ENCODE measurements at regions not wholly inside any gene's neighbourhood (a gene's known extent, or its start where the extent isn't known, plus 50 kb on each side); places are given as distances from the start of the nearest gene placed in this dataset.

GRCh38 chr11:19436932-19437331 is 196.2 kb upstream of the E2F8 start:
- peaks cover 0 to 5% of the 10 kb centered on the region in 2 donors for H3K9me3 ChIP-seq (ENCODE audit: control insufficient read depth in 2 of 2, low read length in 2 of 2)
- no peak overlapping the region for H3K27ac ChIP-seq (ENCODE audit: low read length)
- H3K4me3 ChIP-seq (ENCODE audit: low read length in 2 of 2) = no peak overlapping the region

DNA sequence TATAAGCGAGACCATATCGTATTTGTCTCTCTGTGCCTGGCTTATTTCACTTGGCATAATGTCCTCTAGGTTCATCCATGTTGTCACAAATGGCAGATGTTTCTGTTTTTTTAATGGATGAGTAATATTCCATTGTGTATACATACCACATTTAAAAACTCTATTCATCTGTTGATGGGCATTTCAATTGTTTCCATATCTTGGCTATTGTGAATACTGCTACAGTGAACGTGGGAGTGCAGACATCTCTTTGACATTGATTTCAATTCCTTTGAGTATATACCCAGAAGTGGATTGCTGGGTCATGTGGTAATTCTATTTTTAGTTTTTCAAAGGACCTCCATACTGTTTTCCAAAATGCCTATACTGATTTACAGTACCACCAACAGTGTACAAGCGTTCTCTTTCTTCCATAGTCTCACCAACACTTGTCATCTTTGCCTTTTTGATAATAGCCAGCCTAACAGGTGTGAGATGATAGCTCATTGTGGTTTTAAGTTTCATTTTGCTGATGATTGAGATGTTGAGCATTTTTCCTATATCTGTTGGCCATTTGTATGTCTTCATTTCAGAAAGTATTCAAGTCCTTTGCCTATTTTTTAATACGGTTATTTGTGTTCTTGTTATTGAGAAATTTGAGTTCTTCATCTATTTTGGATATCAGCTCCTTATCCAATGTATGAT is 194.7 kb upstream of the E2F8 start:
- no peak overlapping the region for H3K9ac ChIP-seq (ENCODE audit: low read length in 2 of 2)
- no peaks in the 10 kb centered on the region for H3K4me1 ChIP-seq (ENCODE audit: control insufficient read depth, insufficient read depth, low read length)
- H3K36me3 ChIP-seq (ENCODE audit: control insufficient read depth in 2 of 2, insufficient read depth in 2 of 2, low read length in 2 of 2) = no peaks in the 10 kb centered on the region
- H3K27ac ChIP-seq (ENCODE audit: low read length) = no peak overlapping the region
- H3K9me3 ChIP-seq (ENCODE audit: control insufficient read depth in 2 of 2, low read length in 2 of 2) = peaks cover 0 to 5% of the 10 kb centered on the region in 2 donors
- H3K4me3 ChIP-seq (ENCODE audit: low read length in 2 of 2) = no peak overlapping the region
- peaks cover 0 to 3% of the 10 kb centered on the region in 2 donors for H3K27me3 ChIP-seq (ENCODE audit: control insufficient read depth in 1 of 2, insufficient read depth in 2 of 2, low read length in 2 of 2)

More at GRCh38 chr11:19436932-19437331, 196.2 kb upstream of the E2F8 start:
- no peaks in the 10 kb centered on the region for H3K4me1 ChIP-seq (ENCODE audit: control insufficient read depth, insufficient read depth, low read length)
- no peak overlapping the region for H3K9ac ChIP-seq (ENCODE audit: low read length in 2 of 2)
- no peaks in the 10 kb centered on the region for H3K36me3 ChIP-seq (ENCODE audit: control insufficient read depth in 2 of 2, insufficient read depth in 2 of 2, low read length in 2 of 2)
- peaks cover 0 to 3% of the 10 kb centered on the region in 2 donors for H3K27me3 ChIP-seq (ENCODE audit: control insufficient read depth in 1 of 2, insufficient read depth in 2 of 2, low read length in 2 of 2)

DNA sequence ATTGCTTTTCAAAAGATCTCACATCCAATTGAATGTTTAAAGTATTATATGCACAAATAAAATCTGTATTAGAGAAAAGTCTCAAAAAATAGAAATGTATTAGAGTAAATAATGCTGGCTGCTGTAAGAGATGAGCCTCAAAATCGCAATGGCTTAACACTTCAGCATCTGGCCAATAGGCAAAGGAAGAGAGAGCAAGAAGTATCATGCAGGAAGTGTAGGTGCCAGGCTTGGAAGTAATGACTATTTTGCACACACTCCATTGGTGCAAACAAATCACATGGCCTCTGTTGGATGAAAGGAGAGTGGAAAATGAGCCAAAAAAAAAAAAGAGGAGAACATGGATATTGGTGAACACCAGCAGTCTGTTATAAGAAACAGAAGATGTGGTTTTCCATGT is 193.0 kb upstream of the E2F8 start:
- no peaks in the 10 kb centered on the region for H3K36me3 ChIP-seq (ENCODE audit: control insufficient read depth in 2 of 2, insufficient read depth in 2 of 2, low read length in 2 of 2)
- no peak overlapping the region for H3K27ac ChIP-seq (ENCODE audit: low read length)
- H3K4me1 ChIP-seq (ENCODE audit: control insufficient read depth, insufficient read depth, low read length) = no peaks in the 10 kb centered on the region
- H3K9ac ChIP-seq (ENCODE audit: low read length in 2 of 2) = no peak overlapping the region
- H3K9me3 ChIP-seq (ENCODE audit: control insufficient read depth in 2 of 2, low read length in 2 of 2) = peaks cover 0 to 5% of the 10 kb centered on the region in 2 donors
- no peak overlapping the region for H3K4me3 ChIP-seq (ENCODE audit: low read length in 2 of 2)
- H3K27me3 ChIP-seq (ENCODE audit: control insufficient read depth in 1 of 2, insufficient read depth in 2 of 2, low read length in 2 of 2) = peaks cover 0 to 3% of the 10 kb centered on the region in 2 donors

DNA sequence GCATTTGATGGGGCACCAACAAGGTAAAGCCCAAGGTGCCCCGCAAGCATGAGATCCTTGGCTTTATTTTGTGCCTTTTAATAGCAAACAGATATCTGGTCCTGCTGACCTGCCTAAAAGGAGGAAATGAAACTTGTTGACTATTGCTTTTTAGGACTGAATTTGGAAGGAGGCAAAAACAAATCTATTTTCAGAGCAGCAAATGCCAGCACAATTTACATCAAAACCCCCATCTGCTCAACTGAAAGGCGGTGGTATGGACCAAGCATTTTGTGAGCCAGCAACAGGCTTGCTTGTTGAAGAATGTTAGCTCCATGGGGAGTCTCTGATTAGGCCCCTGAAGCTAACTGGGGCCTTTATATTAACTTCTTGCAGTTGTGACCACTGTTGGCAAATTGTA is 192.6 kb upstream of the E2F8 start:
- Histone ChIP-seq H3K27me3 (ENCODE audit: control insufficient read depth in 1 of 2, insufficient read depth in 2 of 2, low read length in 2 of 2) (peaks cover 0 to 3% of the 10 kb centered on the region in 2 donors), H3K9me3 (ENCODE audit: control insufficient read depth in 2 of 2, low read length in 2 of 2) (peaks cover 0 to 5% of the 10 kb centered on the region in 2 donors), H3K4me3 (ENCODE audit: low read length in 2 of 2) (no peak overlapping the region), H3K4me1 (ENCODE audit: control insufficient read depth, insufficient read depth, low read length) (no peaks in the 10 kb centered on the region), H3K36me3 (ENCODE audit: control insufficient read depth in 2 of 2, insufficient read depth in 2 of 2, low read length in 2 of 2) (no peaks in the 10 kb centered on the region), H3K9ac (ENCODE audit: low read length in 2 of 2) (no peak overlapping the region), H3K27ac (ENCODE audit: low read length) (no peak overlapping the region)

- no peak overlapping the region for H3K4me3 ChIP-seq (ENCODE audit: low read length in 2 of 2)
- H3K27me3 ChIP-seq (ENCODE audit: control insufficient read depth in 1 of 2, insufficient read depth in 2 of 2, low read length in 2 of 2) = peaks cover 0 to 3% of the 10 kb centered on the region in 2 donors
- H3K9me3 ChIP-seq (ENCODE audit: control insufficient read depth in 2 of 2, low read length in 2 of 2) = no peaks in the 10 kb centered on the region
- no peaks in the 10 kb centered on the region for H3K36me3 ChIP-seq (ENCODE audit: control insufficient read depth in 2 of 2, insufficient read depth in 2 of 2, low read length in 2 of 2)
- no peak overlapping the region for H3K27ac ChIP-seq (ENCODE audit: low read length)
- no peak overlapping the region for H3K9ac ChIP-seq (ENCODE audit: low read length in 2 of 2)
- no peaks in the 10 kb centered on the region for H3K4me1 ChIP-seq (ENCODE audit: control insufficient read depth, insufficient read depth, low read length)
Observed at GRCh38 chr11:19432370-19433061, 191.8 kb upstream of the E2F8 start.

DNA sequence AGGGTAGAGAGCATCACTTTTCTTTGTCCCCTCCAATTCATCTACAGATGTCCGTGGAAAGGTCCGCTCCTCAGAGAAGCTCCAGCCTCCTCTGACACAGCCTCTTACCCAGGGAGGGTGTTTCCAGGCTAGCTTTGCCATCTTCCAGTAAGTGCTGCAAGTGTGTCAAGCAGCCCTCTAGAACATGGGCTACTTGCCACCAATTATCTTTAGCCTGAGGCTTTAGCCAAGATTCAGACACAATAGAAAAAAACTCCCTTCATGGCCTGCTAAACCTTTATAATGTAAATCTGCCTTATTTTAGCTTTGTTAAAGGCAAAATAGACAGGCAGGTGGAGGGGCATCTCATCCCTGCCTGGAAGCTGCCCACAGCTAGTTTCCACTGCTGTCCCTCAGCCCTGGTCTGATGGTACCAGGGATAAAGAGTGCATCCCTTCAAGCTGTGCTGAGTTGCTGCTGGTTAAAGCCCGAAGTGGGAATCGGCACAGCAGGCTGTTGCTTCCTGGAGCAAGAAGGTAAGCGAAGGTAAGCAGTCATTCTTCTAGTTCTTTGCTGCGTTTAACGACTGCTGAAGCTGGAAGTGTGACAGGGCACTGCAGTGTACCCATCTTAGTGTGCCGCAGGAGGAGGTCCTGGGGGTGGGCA is 190.1 kb upstream of the E2F8 start:
- Histone ChIP-seq H3K9me3 (ENCODE audit: control insufficient read depth in 2 of 2, low read length in 2 of 2) (no peaks in the 10 kb centered on the region), H3K27me3 (ENCODE audit: control insufficient read depth in 1 of 2, insufficient read depth in 2 of 2, low read length in 2 of 2) (peaks cover 0 to 3% of the 10 kb centered on the region in 2 donors), H3K4me3 (ENCODE audit: low read length in 2 of 2) (no peak overlapping the region), H3K9ac (ENCODE audit: low read length in 2 of 2) (no peak overlapping the region), H3K36me3 (ENCODE audit: control insufficient read depth in 2 of 2, insufficient read depth in 2 of 2, low read length in 2 of 2) (no peaks in the 10 kb centered on the region), H3K27ac (ENCODE audit: low read length) (no peak overlapping the region), H3K4me1 (ENCODE audit: control insufficient read depth, insufficient read depth, low read length) (no peaks in the 10 kb centered on the region)

GRCh38 chr11:19430346-19430745 is 189.6 kb upstream of the E2F8 start:
- Histone ChIP-seq H3K27me3 (ENCODE audit: control insufficient read depth in 1 of 2, insufficient read depth in 2 of 2, low read length in 2 of 2) (peaks cover 0 to 3% of the 10 kb centered on the region in 2 donors), H3K9me3 (ENCODE audit: control insufficient read depth in 2 of 2, low read length in 2 of 2) (no peaks in the 10 kb centered on the region), H3K4me3 (ENCODE audit: low read length in 2 of 2) (no peak overlapping the region), H3K4me1 (ENCODE audit: control insufficient read depth, insufficient read depth, low read length) (no peaks in the 10 kb centered on the region), H3K9ac (ENCODE audit: low read length in 2 of 2) (no peak overlapping the region), H3K27ac (ENCODE audit: low read length) (no peak overlapping the region), H3K36me3 (ENCODE audit: control insufficient read depth in 2 of 2, insufficient read depth in 2 of 2, low read length in 2 of 2) (no peaks in the 10 kb centered on the region)

- H3K36me3 ChIP-seq (ENCODE audit: control insufficient read depth in 2 of 2, insufficient read depth in 2 of 2, low read length in 2 of 2) = no peaks in the 10 kb centered on the region
- peaks cover 0 to 3% of the 10 kb centered on the region in 2 donors for H3K27me3 ChIP-seq (ENCODE audit: control insufficient read depth in 1 of 2, insufficient read depth in 2 of 2, low read length in 2 of 2)
- H3K27ac ChIP-seq (ENCODE audit: low read length) = no peak overlapping the region
- no peak overlapping the region for H3K4me3 ChIP-seq (ENCODE audit: low read length in 2 of 2)
- no peak overlapping the region for H3K9ac ChIP-seq (ENCODE audit: low read length in 2 of 2)
- H3K9me3 ChIP-seq (ENCODE audit: control insufficient read depth in 2 of 2, low read length in 2 of 2) = no peaks in the 10 kb centered on the region
- H3K4me1 ChIP-seq (ENCODE audit: control insufficient read depth, insufficient read depth, low read length) = no peaks in the 10 kb centered on the region
Observed at GRCh38 chr11:19429108-19429760, 188.5 kb upstream of the E2F8 start.

GRCh38 chr11:19428206-19429002 is 187.7 kb upstream of the E2F8 start:
- Histone ChIP-seq H3K27me3 (ENCODE audit: control insufficient read depth in 1 of 2, insufficient read depth in 2 of 2, low read length in 2 of 2) (peaks cover 0 to 3% of the 10 kb centered on the region in 2 donors), H3K36me3 (ENCODE audit: control insufficient read depth in 2 of 2, insufficient read depth in 2 of 2, low read length in 2 of 2) (no peaks in the 10 kb centered on the region), H3K9me3 (ENCODE audit: control insufficient read depth in 2 of 2, low read length in 2 of 2) (no peaks in the 10 kb centered on the region), H3K4me3 (ENCODE audit: low read length in 2 of 2) (no peak overlapping the region), H3K9ac (ENCODE audit: low read length in 2 of 2) (no peak overlapping the region), H3K27ac (ENCODE audit: low read length) (no peak overlapping the region), H3K4me1 (ENCODE audit: control insufficient read depth, insufficient read depth, low read length) (no peaks in the 10 kb centered on the region)
